OCI-LY1 (cell line): ENCODE measurements at regions not wholly inside any gene's neighbourhood (a gene's known extent, or its start where the extent isn't known, plus 50 kb on each side); places are given as distances from the start of the nearest gene placed in this dataset.

Experiments used
- CTCF ChIP-seq: fragments of 200-600 bp; sonication (generic), shearing (Covaris generic); IDR thresholded peaks from 2 replicates; pipeline ENCODE4 v1.5.1; 2017; ENCODE audit warnings: mild to moderate bottlenecking, antibody characterized with exemption, low read length, moderate library complexity, mixed read lengths
- EZH2 ChIP-seq: fragments of 200-600 bp; sonication (generic), shearing (Covaris generic); IDR thresholded peaks from 2 replicates; pipeline ENCODE4 v1.8.0; 2017; ENCODE audit warnings: borderline replicate concordance, mixed run types, mild to moderate bottlenecking, antibody characterized with exemption, low read length, moderate library complexity, mixed read lengths

GRCh38 chr13:67877031-67877430 is 646.9 kb upstream of the PCDH9 start:
- no peak for TF ChIP-seq CTCF
- TF ChIP-seq EZH2, result no peak
